CD4-positive, alpha-beta T cell (primary cell): ENCODE measurements at regions not wholly inside any gene's neighbourhood (a gene's known extent, or its start where the extent isn't known, plus 50 kb on each side); places are given as distances from the start of the nearest gene placed in this dataset.

Source experiments
- ATAC-seq: fragments of 200-7000 bp; cut with Tn5 transposase; one replicate; pipeline ENCODE4 v1.10.0; 2022; ENCODE audit warnings: mild to moderate bottlenecking; ENCODE audit not compliant: poor library complexity
- CTCF ChIA-PET: fragments of 350-600 bp; sonication (Branson Sonifier 250); formaldehyde crosslinking; loops from one replicate; lab custom pipeline; 2021; ENCODE audit warnings: antibody characterized with exemption, inconsistent platforms; lab: Charles Lee
- POLR2A ChIA-PET: fragments of 350-600 bp; sonication (Branson Sonifier 250); formaldehyde crosslinking; loops from one replicate; lab custom pipeline; 2021; ENCODE audit warnings: antibody characterized with exemption, inconsistent platforms; lab: Charles Lee
- DNase-seq, 14 experiments: peaks; one replicate each; pipeline ENCODE4 v3.0.0-alpha.2; 2013 to 2020; ENCODE audit warnings: mixed read lengths in 2 of 14
- H3K27ac ChIP-seq, 2 donors: one replicate each; pipeline versions ENCODE4 v1.5.1 to v1.7.0; 2013; ENCODE audit warnings: low read length in 2 of 2, low read depth in 1 of 2, mild to moderate bottlenecking in 1 of 2
- H3K27me3 ChIP-seq, 2 experiments: 1 replicate in 1 of 2; 2 replicates in 1 of 2; pipeline versions ENCODE4 v1.6.1 to v1.7.0; 2013; ENCODE audit warnings: low read length in 2 of 2, control low read depth in 1 of 2, mild to moderate bottlenecking in 1 of 2, moderate library complexity in 1 of 2; ENCODE audit not compliant: insufficient read depth in 2 of 2, control insufficient read depth in 1 of 2
- H3K36me3 ChIP-seq: one replicate; pipeline ENCODE4 v1.6.1; 2013; ENCODE audit warnings: low read length, control low read depth; ENCODE audit not compliant: insufficient read depth
- H3K4me1 ChIP-seq: one replicate; pipeline ENCODE4 v1.6.1; 2013; ENCODE audit warnings: low read length, control low read depth; ENCODE audit not compliant: insufficient read depth
- H3K4me3 ChIP-seq: one replicate; pipeline ENCODE4 v1.5.1; 2013; ENCODE audit warnings: mild to moderate bottlenecking, low read length, moderate library complexity
- H3K9me3 ChIP-seq, 2 experiments: 1 replicate in 1 of 2; 2 replicates in 1 of 2; pipeline versions ENCODE4 v1.6.1 to v1.7.0; 2013; ENCODE audit warnings: low read length in 2 of 2, mild to moderate bottlenecking in 2 of 2, control low read depth in 1 of 2, moderate library complexity in 1 of 2; ENCODE audit not compliant: control insufficient read depth in 1 of 2, insufficient read depth in 1 of 2
- H3K27ac Mint-ChIP-seq: one replicate; pipeline ENCODE4 v1.8.0; 2020; ENCODE audit warnings: mixed read lengths
- H3K27me3 Mint-ChIP-seq: one replicate; pipeline ENCODE4 v1.8.0; 2021; ENCODE audit warnings: mixed read lengths
- H3K36me3 Mint-ChIP-seq: one replicate; pipeline ENCODE4 v1.8.0; 2021; ENCODE audit warnings: low read depth, mixed read lengths
- H3K4me1 Mint-ChIP-seq: one replicate; pipeline ENCODE4 v1.8.0; 2021; ENCODE audit warnings: low read depth, mixed read lengths
- H3K4me3 Mint-ChIP-seq: one replicate; pipeline ENCODE4 v1.8.0; 2020; ENCODE audit warnings: mild to moderate bottlenecking, mixed read lengths
- H3K9me3 Mint-ChIP-seq: one replicate; pipeline ENCODE4 v1.8.0; 2020; ENCODE audit warnings: mixed read lengths
- intact Hi-C, 2 experiments: fragments of 100-400 bp; cut with DNase I in 1 of 2; cut with micrococcal nuclease in 1 of 2; formaldehyde crosslinking; loops; one replicate each; pipeline versions ENCODE4 v1.15.1 to v1.9.0; 2023 to 2025; cut with DNase I, micrococcal nuclease
- TF ChIP-seq, protein P1 (sequence below): fragments of 200-600 bp; IDR thresholded peaks from one replicate; pipeline ENCODE4 v1.8.0; 2022; ENCODE audit warnings: antibody characterized with exemption, mild to moderate bottlenecking

DNA sequence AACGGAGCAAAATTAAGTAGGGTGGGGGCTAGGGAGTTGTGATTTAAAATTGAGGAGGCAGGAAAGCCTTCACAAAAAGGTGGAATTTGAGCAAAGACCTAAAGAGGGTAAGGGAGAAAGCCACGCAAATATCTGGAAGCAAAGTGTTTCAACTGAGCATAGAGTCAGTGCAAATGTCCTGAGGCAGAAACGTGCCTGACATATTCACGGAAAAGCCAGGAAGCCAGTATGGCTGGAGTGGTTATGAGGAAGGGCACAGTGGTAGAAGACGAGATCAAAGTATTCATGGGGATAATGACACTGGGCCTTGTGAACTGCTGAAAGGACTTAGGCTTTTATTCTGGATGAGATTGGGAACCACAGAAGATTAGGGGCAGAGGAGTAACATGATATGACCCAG is 268.4 kb downstream of the MAN2A1 start:
- Histone ChIP-seq H3K27ac (no peak overlapping the region), H3K4me3 (no peak overlapping the region), H3K4me1 (no peaks in the 10 kb centered on the region), H3K9me3 (no peaks in the 10 kb centered on the region), H3K27me3 (no peaks in the 10 kb centered on the region), H3K36me3 (no peaks in the 10 kb centered on the region)
- H3K4me1 Mint-ChIP-seq = peaks cover 25% of the 10 kb centered on the region
- no peak for ATAC-seq
- intact Hi-C loops = no loop called here
- CTCF ChIA-PET = no interaction called here
- TF ChIP-seq, protein P1, sequence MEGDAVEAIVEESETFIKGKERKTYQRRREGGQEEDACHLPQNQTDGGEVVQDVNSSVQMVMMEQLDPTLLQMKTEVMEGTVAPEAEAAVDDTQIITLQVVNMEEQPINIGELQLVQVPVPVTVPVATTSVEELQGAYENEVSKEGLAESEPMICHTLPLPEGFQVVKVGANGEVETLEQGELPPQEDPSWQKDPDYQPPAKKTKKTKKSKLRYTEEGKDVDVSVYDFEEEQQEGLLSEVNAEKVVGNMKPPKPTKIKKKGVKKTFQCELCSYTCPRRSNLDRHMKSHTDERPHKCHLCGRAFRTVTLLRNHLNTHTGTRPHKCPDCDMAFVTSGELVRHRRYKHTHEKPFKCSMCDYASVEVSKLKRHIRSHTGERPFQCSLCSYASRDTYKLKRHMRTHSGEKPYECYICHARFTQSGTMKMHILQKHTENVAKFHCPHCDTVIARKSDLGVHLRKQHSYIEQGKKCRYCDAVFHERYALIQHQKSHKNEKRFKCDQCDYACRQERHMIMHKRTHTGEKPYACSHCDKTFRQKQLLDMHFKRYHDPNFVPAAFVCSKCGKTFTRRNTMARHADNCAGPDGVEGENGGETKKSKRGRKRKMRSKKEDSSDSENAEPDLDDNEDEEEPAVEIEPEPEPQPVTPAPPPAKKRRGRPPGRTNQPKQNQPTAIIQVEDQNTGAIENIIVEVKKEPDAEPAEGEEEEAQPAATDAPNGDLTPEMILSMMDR = no peak
- H3K36me3 Mint-ChIP-seq = no peaks in the 10 kb centered on the region
- no peak overlapping the region for H3K4me3 Mint-ChIP-seq
- POLR2A ChIA-PET = no interaction called here
- no peak for DNase-seq
- H3K9me3 Mint-ChIP-seq = no peaks in the 10 kb centered on the region
- no peaks in the 10 kb centered on the region for H3K27me3 Mint-ChIP-seq
- H3K27ac Mint-ChIP-seq = no peak overlapping the region

DNA sequence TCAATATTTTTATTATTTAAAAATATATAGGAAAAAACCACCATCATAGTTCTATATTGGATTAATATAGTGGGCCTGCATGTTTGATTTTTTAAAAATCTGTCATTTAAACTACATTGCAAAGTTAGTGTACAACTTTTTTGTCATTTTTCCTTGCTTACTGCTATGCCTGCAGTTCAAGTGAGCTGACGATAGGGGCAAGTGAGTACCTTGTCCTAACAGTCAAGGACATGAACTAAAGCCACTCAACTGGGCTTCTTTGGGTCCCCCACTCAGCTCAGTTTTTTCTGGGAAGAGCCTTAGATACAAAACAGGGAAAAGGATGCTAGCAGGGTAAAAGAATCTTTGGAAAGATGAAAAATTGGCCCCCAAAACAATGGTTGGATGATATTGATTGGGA is 269.9 kb downstream of the MAN2A1 start:
- Histone ChIP-seq H3K4me3 (no peak overlapping the region), H3K27ac (no peak overlapping the region), H3K36me3 (no peaks in the 10 kb centered on the region), H3K27me3 (no peaks in the 10 kb centered on the region), H3K4me1 (no peaks in the 10 kb centered on the region), H3K9me3 (no peaks in the 10 kb centered on the region)
- Mint-ChIP-seq H3K4me1 (peaks cover 28% of the 10 kb centered on the region), H3K4me3 (no peak overlapping the region), H3K27ac (no peak overlapping the region), H3K9me3 (no peaks in the 10 kb centered on the region), H3K27me3 (no peaks in the 10 kb centered on the region), H3K36me3 (no peaks in the 10 kb centered on the region)
- ATAC-seq = no peak
- CTCF ChIA-PET = no interaction called here
- DNase-seq = no peak
- POLR2A ChIA-PET = no interaction called here
- TF ChIP-seq, protein P1 = no peak
- intact Hi-C loops = no loop called here

DNA sequence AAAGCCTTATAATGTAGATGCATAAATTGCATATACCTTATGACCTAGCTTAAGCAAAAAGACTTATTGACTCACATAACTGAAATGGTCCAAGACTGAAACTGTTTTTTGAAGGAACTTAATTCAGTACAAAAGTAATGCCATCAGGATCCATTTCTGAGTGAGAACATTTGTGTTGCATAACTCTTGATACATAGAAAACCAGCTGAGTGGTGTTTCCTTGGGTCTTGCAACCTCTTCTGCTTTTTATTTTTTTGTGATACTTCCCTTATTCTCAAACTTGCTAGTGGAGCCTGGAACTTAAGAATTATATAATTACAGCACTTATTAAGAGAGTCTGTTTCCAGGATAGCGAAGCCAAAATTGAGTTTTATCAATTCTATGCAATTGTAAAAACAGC is 272.0 kb downstream of the MAN2A1 start:
- intact Hi-C loops = no loop called here
- no peaks in the 10 kb centered on the region for H3K9me3 ChIP-seq
- DNase-seq (peak in 1 of 14 experiments; percentile 10), ATAC-seq (no peak)
- H3K27ac Mint-ChIP-seq = no peak overlapping the region
- no peaks in the 10 kb centered on the region for H3K9me3 Mint-ChIP-seq
- no peaks in the 10 kb centered on the region for H3K36me3 Mint-ChIP-seq
- no peaks in the 10 kb centered on the region for H3K27me3 Mint-ChIP-seq
- ChIA-PET POLR2A (no interaction called here), CTCF (interaction anchor here (1.2 kb wide), 1 partner anchor 176 kb away, joined by 3 read pairs; no protein-coding TSS in a partner anchor)
- no peaks in the 10 kb centered on the region for H3K4me1 ChIP-seq
- TF ChIP-seq, protein P1 = no peak
- no peaks in the 10 kb centered on the region for H3K36me3 ChIP-seq
- no peak overlapping the region for H3K4me3 ChIP-seq
- peaks cover 28% of the 10 kb centered on the region for H3K4me1 Mint-ChIP-seq
- no peaks in the 10 kb centered on the region for H3K27me3 ChIP-seq
- no peak overlapping the region for H3K27ac ChIP-seq
- no peak overlapping the region for H3K4me3 Mint-ChIP-seq
